ENCODE measurements at regions not wholly inside any gene's neighbourhood (a gene's known extent, or its start where the extent isn't known, plus 50 kb on each side); places are given as distances from the start of the nearest gene placed in this dataset.

- TF ChIP-seq, protein P1, sequence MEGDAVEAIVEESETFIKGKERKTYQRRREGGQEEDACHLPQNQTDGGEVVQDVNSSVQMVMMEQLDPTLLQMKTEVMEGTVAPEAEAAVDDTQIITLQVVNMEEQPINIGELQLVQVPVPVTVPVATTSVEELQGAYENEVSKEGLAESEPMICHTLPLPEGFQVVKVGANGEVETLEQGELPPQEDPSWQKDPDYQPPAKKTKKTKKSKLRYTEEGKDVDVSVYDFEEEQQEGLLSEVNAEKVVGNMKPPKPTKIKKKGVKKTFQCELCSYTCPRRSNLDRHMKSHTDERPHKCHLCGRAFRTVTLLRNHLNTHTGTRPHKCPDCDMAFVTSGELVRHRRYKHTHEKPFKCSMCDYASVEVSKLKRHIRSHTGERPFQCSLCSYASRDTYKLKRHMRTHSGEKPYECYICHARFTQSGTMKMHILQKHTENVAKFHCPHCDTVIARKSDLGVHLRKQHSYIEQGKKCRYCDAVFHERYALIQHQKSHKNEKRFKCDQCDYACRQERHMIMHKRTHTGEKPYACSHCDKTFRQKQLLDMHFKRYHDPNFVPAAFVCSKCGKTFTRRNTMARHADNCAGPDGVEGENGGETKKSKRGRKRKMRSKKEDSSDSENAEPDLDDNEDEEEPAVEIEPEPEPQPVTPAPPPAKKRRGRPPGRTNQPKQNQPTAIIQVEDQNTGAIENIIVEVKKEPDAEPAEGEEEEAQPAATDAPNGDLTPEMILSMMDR (IDR thresholded peaks at IDR 0.05) = no peak
- TF ChIP-seq POLR2A (IDR thresholded peaks at IDR 0.05) = no peak
Observed at GRCh38 chr13:59492030-59492636, 671.6 kb downstream of the DIAPH3 start.

All from upper lobe of left lung (tissue), 4 donors.